ENCODE measurements at regions not wholly inside any gene's neighbourhood (a gene's known extent, or its start where the extent isn't known, plus 50 kb on each side); places are given as distances from the start of the nearest gene placed in this dataset.

- Histone ChIP-seq H3K36me3 (ENCODE audit: insufficient read depth) (no peaks in the 10 kb centered on the region), H3K79me2 (replicated peaks; ENCODE audit: insufficient read depth) (no peaks in the 10 kb centered on the region), H3K4me1 (ENCODE audit: insufficient read depth) (peaks cover 16% of the 10 kb centered on the region; the same call in 1 of the 2 replicates), H3K27ac (ENCODE audit: low read depth) (no peak overlapping the region), H3F3A (replicated peaks; ENCODE audit: low read depth) (no peaks in the 10 kb centered on the region), H2AFZ (no peak overlapping the region), H4K20me1 (replicated peaks; ENCODE audit: insufficient read depth) (no peaks in the 10 kb centered on the region), H3K27me3 (ENCODE audit: insufficient read depth) (no peaks in the 10 kb centered on the region), H3K9me2 (ENCODE audit: insufficient read depth) (no peaks in the 10 kb centered on the region), H3K4me3 (no peak overlapping the region), H3K4me2 (0 out of 2 replicates have a peak overlapping the region, but pooled peaks have one; percentile 2)
- Mint-ChIP-seq H3K4me1 (peaks cover 8% of the 10 kb centered on the region; the same call in 1 of the 3 replicates), H3K9me3 (peaks cover 7% of the 10 kb centered on the region; the same call in 1 of the 3 replicates), H3K4me3 (no peak overlapping the region), H3K27ac (no peak overlapping the region), H3K36me3 (ENCODE audit: low read depth) (peaks cover 8% of the 10 kb centered on the region; the same call in 2 of the 3 replicates), H3K27me3 (ENCODE audit: insufficient read depth, low read depth, poor library complexity) (no peaks in the 10 kb centered on the region)
- peak; percentile 42 for DNase-seq (ENCODE audit: low spot score)
- TF ChIP-seq NANOG (IDR thresholded peaks at IDR 0.05; ENCODE audit: borderline replicate concordance): peak; percentile 19; the same call in 1 of the 2 replicates
- no peak for TF ChIP-seq STAT1 (IDR thresholded peaks at IDR 0.05; ENCODE audit: unreplicated experiment)
- no peak for TF ChIP-seq ZNF331 (CRISPR knock-in tag; IDR thresholded peaks at IDR 0.05; ENCODE audit: low read depth)
- ATAC-seq: no peak
Measured at GRCh38 chr1:187794561-187794960, 965.8 kb downstream of the PLA2G4A start.

DNA sequence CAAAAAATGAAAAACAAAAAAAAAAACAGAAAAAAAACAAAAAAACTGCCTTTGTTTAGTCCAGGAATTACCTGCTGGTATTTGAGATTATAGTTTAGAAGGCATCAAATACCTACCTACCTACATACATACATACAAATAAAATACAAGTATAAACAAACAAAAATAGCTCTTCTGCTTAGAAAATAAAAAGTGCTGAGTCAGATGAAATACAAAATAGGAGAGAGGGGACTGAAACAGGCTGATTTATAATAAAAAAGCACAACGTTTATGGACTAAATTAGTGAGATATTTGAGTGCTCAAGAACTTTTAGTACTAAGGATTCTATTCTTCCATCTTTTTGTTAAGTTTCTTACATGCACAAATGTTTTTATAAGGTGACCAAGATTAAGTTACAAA lies 980.8 kb downstream of the PLA2G4A start:
- DNase-seq (ENCODE audit: low spot score) (no peak), ATAC-seq (no peak)
- H3K36me3 ChIP-seq (ENCODE audit: insufficient read depth): no peaks in the 10 kb centered on the region
- no peaks in the 10 kb centered on the region; the same call in 1 of the 2 replicates for H3K9me2 ChIP-seq (ENCODE audit: insufficient read depth)
- Mint-ChIP-seq H3K36me3 (ENCODE audit: low read depth) (no peaks in the 10 kb centered on the region), H3K4me3 (no peak overlapping the region), H3K27me3 (ENCODE audit: insufficient read depth, low read depth, poor library complexity) (peaks cover 1% of the 10 kb centered on the region), H3K27ac (no peak overlapping the region), H3K9me3 (peaks cover 9% of the 10 kb centered on the region; the same call in 2 of the 3 replicates), H3K4me1 (no peaks in the 10 kb centered on the region)
- no peak for TF ChIP-seq POLR2AphosphoS5 (IDR thresholded peaks at IDR 0.05; ENCODE audit: low read depth)
- TF ChIP-seq ZNF331 (CRISPR knock-in tag; IDR thresholded peaks at IDR 0.05; ENCODE audit: low read depth): no peak
- no peaks in the 10 kb centered on the region for H3K79me2 ChIP-seq (replicated peaks; ENCODE audit: insufficient read depth)
- no peaks in the 10 kb centered on the region for H3K27me3 ChIP-seq (ENCODE audit: insufficient read depth)
- no peak overlapping the region for H3K4me2 ChIP-seq
- no peak overlapping the region for H2AFZ ChIP-seq
- H3F3A ChIP-seq (replicated peaks; ENCODE audit: low read depth): no peaks in the 10 kb centered on the region
- H3K4me3 ChIP-seq: no peak overlapping the region
- H3K4me1 ChIP-seq (ENCODE audit: insufficient read depth): no peaks in the 10 kb centered on the region
- no peaks in the 10 kb centered on the region for H4K20me1 ChIP-seq (replicated peaks; ENCODE audit: insufficient read depth)
- H3K27ac ChIP-seq (ENCODE audit: low read depth): no peak overlapping the region

- DNase-seq (ENCODE audit: low spot score) (no peak), ATAC-seq (no peak)
- no peak overlapping the region for H3K27ac ChIP-seq (ENCODE audit: low read depth)
- H3K79me2 ChIP-seq (replicated peaks; ENCODE audit: insufficient read depth): no peaks in the 10 kb centered on the region
- H2AFZ ChIP-seq: no peak overlapping the region
- no peaks in the 10 kb centered on the region for H3K4me1 ChIP-seq (ENCODE audit: insufficient read depth)
- no peak overlapping the region; the same call in 1 of the 2 replicates for H3K27ac Mint-ChIP-seq
- H3K9me2 ChIP-seq (ENCODE audit: insufficient read depth): no peaks in the 10 kb centered on the region; the same call in 1 of the 2 replicates
- no peaks in the 10 kb centered on the region for H3K36me3 ChIP-seq (ENCODE audit: insufficient read depth)
- peaks cover 19% of the 10 kb centered on the region for H3K36me3 Mint-ChIP-seq (ENCODE audit: low read depth)
- H3F3A ChIP-seq (replicated peaks; ENCODE audit: low read depth): no peaks in the 10 kb centered on the region
- H3K4me3 ChIP-seq: no peak overlapping the region
- H4K20me1 ChIP-seq (replicated peaks; ENCODE audit: insufficient read depth): no peaks in the 10 kb centered on the region
- no peaks in the 10 kb centered on the region for H3K4me1 Mint-ChIP-seq
- no peak overlapping the region for H3K4me3 Mint-ChIP-seq
- no peaks in the 10 kb centered on the region for H3K27me3 ChIP-seq (ENCODE audit: insufficient read depth)
- H3K27me3 Mint-ChIP-seq (ENCODE audit: insufficient read depth, low read depth, poor library complexity): peaks cover 1% of the 10 kb centered on the region
- peaks cover 18% of the 10 kb centered on the region for H3K9me3 Mint-ChIP-seq
- no peak overlapping the region for H3K4me2 ChIP-seq
- TF ChIP-seq STAT1 (IDR thresholded peaks at IDR 0.05; ENCODE audit: unreplicated experiment) (no peak), EZH2phosphoT487 (IDR thresholded peaks at IDR 0.05; ENCODE audit: unreplicated experiment) (no peak), NANOG (IDR thresholded peaks at IDR 0.05; ENCODE audit: borderline replicate concordance) (no peak)
Measured at GRCh38 chr1:187816646-187817045, 987.9 kb downstream of the PLA2G4A start.

DNA sequence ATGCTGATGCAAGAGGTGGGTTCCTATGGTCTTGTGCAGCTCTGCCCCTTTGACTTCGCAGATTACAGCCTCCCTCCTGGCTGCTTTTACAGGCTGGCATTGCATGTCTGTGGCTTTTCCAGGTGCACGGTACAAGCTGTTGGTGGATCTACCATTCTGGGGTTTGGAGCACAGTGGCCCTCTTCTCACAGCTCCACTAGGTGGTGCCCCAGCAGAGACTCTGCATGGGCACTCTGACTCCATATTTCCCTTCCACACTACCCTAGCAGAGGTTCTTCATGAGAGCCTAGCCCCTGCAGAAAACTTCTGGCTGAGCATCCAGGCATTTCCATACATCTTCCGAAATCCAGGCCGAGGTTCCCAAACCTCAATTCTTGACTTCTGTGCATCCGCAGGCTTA lies 989.0 kb downstream of the PLA2G4A start:
- no peaks in the 10 kb centered on the region for H3K27me3 ChIP-seq (ENCODE audit: insufficient read depth)
- Mint-ChIP-seq H3K27ac (no peak overlapping the region), H3K4me3 (no peak overlapping the region), H3K36me3 (ENCODE audit: low read depth) (peaks cover 22% of the 10 kb centered on the region), H3K4me1 (no peaks in the 10 kb centered on the region), H3K27me3 (ENCODE audit: insufficient read depth, low read depth, poor library complexity) (no peaks in the 10 kb centered on the region), H3K9me3 (peaks cover 21% of the 10 kb centered on the region)
- no peak overlapping the region for H2AFZ ChIP-seq
- no peaks in the 10 kb centered on the region; the same call in 1 of the 2 replicates for H3K9me2 ChIP-seq (ENCODE audit: insufficient read depth)
- no peaks in the 10 kb centered on the region for H3K79me2 ChIP-seq (replicated peaks; ENCODE audit: insufficient read depth)
- no peak for DNase-seq (ENCODE audit: low spot score)
- H3K4me3 ChIP-seq: no peak overlapping the region
- H3K4me1 ChIP-seq (ENCODE audit: insufficient read depth): no peaks in the 10 kb centered on the region
- H3K27ac ChIP-seq (ENCODE audit: low read depth): no peak overlapping the region
- H4K20me1 ChIP-seq (replicated peaks; ENCODE audit: insufficient read depth): no peaks in the 10 kb centered on the region
- no peaks in the 10 kb centered on the region for H3F3A ChIP-seq (replicated peaks; ENCODE audit: low read depth)
- no peaks in the 10 kb centered on the region; the same call in 1 of the 2 replicates for H3K36me3 ChIP-seq (ENCODE audit: insufficient read depth)
- no peak overlapping the region for H3K4me2 ChIP-seq
- ATAC-seq: no peak
- TF ChIP-seq CREB1 (CRISPR knock-in tag; IDR thresholded peaks at IDR 0.05; ENCODE audit: low read depth) (no peak), ETS1 (IDR thresholded peaks at IDR 0.05) (no peak), ZNF331 (CRISPR knock-in tag; IDR thresholded peaks at IDR 0.05; ENCODE audit: low read depth) (no peak), POLR2AphosphoS5 (IDR thresholded peaks at IDR 0.05; ENCODE audit: low read depth) (no peak), CTCF (conservative IDR thresholded peaks at IDR 0.05; ENCODE audit: low read depth in 2 of 2) (peak in 1 of 2 experiments; percentile 43; a peak in 2 of 4 replicates)

Data from GM23338 (cell line).